Endothelial cell of umbilical vein (primary cell): ENCODE measurements at regions not wholly inside any gene's neighbourhood (a gene's known extent, or its start where the extent isn't known, plus 50 kb on each side); places are given as distances from the start of the nearest gene placed in this dataset.

ENCODE experiments used
- EZH2 ChIP-seq: IDR thresholded peaks from 2 replicates; pipeline ENCODE4 v1.6.1; 2012; ENCODE audit warnings: borderline replicate concordance, low read depth, mild to moderate bottlenecking, moderate library complexity, low read length, inconsistent platforms; ENCODE audit not compliant: severe bottlenecking
- MYC ChIP-seq: IDR thresholded peaks from one replicate; pipeline ENCODE4 v1.6.1; 2011; ENCODE audit warnings: mild to moderate bottlenecking, low read depth, low read length
- POLR2A ChIP-seq: IDR thresholded peaks from 2 replicates; pipeline ENCODE4 v1.6.1; 2012; ENCODE audit warnings: low read depth, mild to moderate bottlenecking, control low read depth, low read length
- POLR2AphosphoS5 ChIP-seq: IDR thresholded peaks from 2 replicates; pipeline ENCODE4 v1.6.1; 2012; ENCODE audit warnings: low read depth, mild to moderate bottlenecking, control low read depth, low read length, moderate library complexity; ENCODE audit not compliant: insufficient read depth
- TF ChIP-seq, protein P1 (sequence below), 2 donors: IDR thresholded peaks; 1 replicate in 1 of 2; 2 replicates in 1 of 2; pipeline ENCODE4 v1.5.1; 2011; ENCODE audit warnings: low read length in 2 of 2, mild to moderate bottlenecking in 2 of 2, moderate library complexity in 2 of 2, control low read depth in 1 of 2, inconsistent platforms in 1 of 2, low read depth in 1 of 2; ENCODE audit not compliant: insufficient read depth in 1 of 2; ENCODE audit errors: extremely low read depth in 1 of 2
- TF ChIP-seq, protein P2 (sequence below): IDR thresholded peaks from 2 replicates; pipeline ENCODE4 v1.6.1; 2011; ENCODE audit not compliant: insufficient read depth, insufficient read length

DNA sequence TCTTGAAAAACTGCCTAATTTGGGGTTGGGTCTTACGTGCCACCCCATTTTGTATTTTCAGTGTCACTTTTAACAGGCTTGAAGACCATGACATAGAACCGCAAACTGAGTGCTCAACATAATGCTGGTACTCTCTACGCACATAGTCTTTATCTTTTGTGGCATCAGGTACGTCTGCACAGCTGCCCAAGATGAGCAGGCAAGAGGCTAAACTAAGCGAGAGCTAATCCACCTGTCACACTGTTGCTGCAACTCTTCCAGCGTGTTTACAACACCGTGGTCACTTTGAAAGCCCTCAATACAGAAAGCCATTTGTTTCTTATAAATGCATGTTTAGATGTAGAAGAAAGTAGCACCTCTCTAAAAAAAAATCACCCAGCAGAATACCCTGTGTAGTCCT lies 270.0 kb upstream of the TCF4 start:
- TF ChIP-seq POLR2AphosphoS5: no peak
- TF ChIP-seq, protein P1, sequence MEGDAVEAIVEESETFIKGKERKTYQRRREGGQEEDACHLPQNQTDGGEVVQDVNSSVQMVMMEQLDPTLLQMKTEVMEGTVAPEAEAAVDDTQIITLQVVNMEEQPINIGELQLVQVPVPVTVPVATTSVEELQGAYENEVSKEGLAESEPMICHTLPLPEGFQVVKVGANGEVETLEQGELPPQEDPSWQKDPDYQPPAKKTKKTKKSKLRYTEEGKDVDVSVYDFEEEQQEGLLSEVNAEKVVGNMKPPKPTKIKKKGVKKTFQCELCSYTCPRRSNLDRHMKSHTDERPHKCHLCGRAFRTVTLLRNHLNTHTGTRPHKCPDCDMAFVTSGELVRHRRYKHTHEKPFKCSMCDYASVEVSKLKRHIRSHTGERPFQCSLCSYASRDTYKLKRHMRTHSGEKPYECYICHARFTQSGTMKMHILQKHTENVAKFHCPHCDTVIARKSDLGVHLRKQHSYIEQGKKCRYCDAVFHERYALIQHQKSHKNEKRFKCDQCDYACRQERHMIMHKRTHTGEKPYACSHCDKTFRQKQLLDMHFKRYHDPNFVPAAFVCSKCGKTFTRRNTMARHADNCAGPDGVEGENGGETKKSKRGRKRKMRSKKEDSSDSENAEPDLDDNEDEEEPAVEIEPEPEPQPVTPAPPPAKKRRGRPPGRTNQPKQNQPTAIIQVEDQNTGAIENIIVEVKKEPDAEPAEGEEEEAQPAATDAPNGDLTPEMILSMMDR (IDR thresholded peaks at IDR 0.05; ENCODE audit: extremely low read depth in 1 of 2, insufficient read depth in 1 of 2, low read depth in 1 of 2, low read length in 2 of 2): no peak
- TF ChIP-seq EZH2: no peak
- TF ChIP-seq, protein P2, sequence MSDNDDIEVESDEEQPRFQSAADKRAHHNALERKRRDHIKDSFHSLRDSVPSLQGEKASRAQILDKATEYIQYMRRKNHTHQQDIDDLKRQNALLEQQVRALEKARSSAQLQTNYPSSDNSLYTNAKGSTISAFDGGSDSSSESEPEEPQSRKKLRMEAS: no peak
- TF ChIP-seq MYC: no peak
- TF ChIP-seq POLR2A: no peak
